Sigmoid colon (tissue), 6 donors: ENCODE measurements at regions not wholly inside any gene's neighbourhood (a gene's known extent, or its start where the extent isn't known, plus 50 kb on each side); places are given as distances from the start of the nearest gene placed in this dataset.

Source experiments
- DNase-seq: peaks from one replicate; pipeline ENCODE4 v3.0.0-alpha.2; 2019
- H3K27ac ChIP-seq, 4 donors: fragments of 200-600 bp; sonication (generic); one replicate each; pipeline ENCODE4 v1.5.1; 2016 to 2019; ENCODE audit warnings: mild to moderate bottlenecking in 1 of 4
- H3K27me3 ChIP-seq, 3 donors: fragments of 200-600 bp; sonication (generic); one replicate each; pipeline ENCODE4 v1.5.1; 2019; ENCODE audit warnings: mild to moderate bottlenecking in 1 of 3
- H3K36me3 ChIP-seq, 4 donors: fragments of 200-600 bp; sonication (generic); one replicate each; pipeline ENCODE4 v1.5.1; 2016 to 2019
- H3K4me1 ChIP-seq, 4 donors: fragments of 200-600 bp; sonication (generic); one replicate each; pipeline ENCODE4 v1.5.1; 2017 to 2019
- H3K4me3 ChIP-seq, 4 donors: fragments of 200-600 bp; sonication (generic); one replicate each; pipeline ENCODE4 v1.5.1; 2017 to 2019; ENCODE audit warnings: mild to moderate bottlenecking in 2 of 4, moderate library complexity in 1 of 4
- H3K9me3 ChIP-seq, 4 donors: fragments of 200-600 bp in 3 of 4; sonication (generic) in 3 of 4; one replicate each; pipeline versions ENCODE4 v1.5.1 to v1.6.1; 2013 to 2019
- CTCF ChIP-seq, 4 experiments: fragments of 450-650 bp in 3 of 4; fragments of 200-600 bp in 1 of 4; IDR thresholded peaks; one replicate each; pipeline ENCODE4 v1.5.1; 2016 to 2019; ENCODE audit warnings: antibody characterized with exemption in 4 of 4, mild to moderate bottlenecking in 3 of 4, moderate library complexity in 2 of 4
- EP300 ChIP-seq, 4 donors: sonication (generic); formaldehyde crosslinking; IDR thresholded peaks; one replicate each; pipeline ENCODE4 v1.6.1; 2017; ENCODE audit warnings: antibody characterized with exemption in 4 of 4
- POLR2A ChIP-seq, 2 donors: fragments of 450-650 bp; IDR thresholded peaks; one replicate each; pipeline ENCODE4 v1.6.1; 2016; ENCODE audit warnings: antibody characterized with exemption in 2 of 2, mild to moderate bottlenecking in 2 of 2, moderate library complexity in 2 of 2
- POLR2AphosphoS5 ChIP-seq, 4 donors: sonication (generic); formaldehyde crosslinking; IDR thresholded peaks; one replicate each; pipeline ENCODE4 v1.6.1; 2017; ENCODE audit warnings: antibody characterized with exemption in 4 of 4
- WGBS, 2 donors: extraction: QIAGEN DNeasy Blood & Tissue Kit; methylation state at CpG; one replicate each; pipeline ENCODE4 v1.1.7; 2013; 5-methylcytosine and 5-hydroxymethylcytosine counted together
- intact Hi-C: fragments of 100-400 bp; cut with DNase I; formaldehyde crosslinking; loops from one replicate; pipeline ENCODE4 v1.15.1; 2023
- donor health status: healthy with polysubstance abuse.
- donor health status: healthy.

GRCh38 chr1:14403961-14404645, 194.4 kb upstream of the KAZN start:
- Histone ChIP-seq H3K27ac (no peak overlapping the region), H3K4me1 (no peaks in the 10 kb centered on the region), H3K36me3 (no peaks in the 10 kb centered on the region), H3K9me3 (no peaks in the 10 kb centered on the region), H3K4me3 (no peak overlapping the region), H3K27me3 (no peaks in the 10 kb centered on the region)
- 27 to 76% methylated on average over 13 of the region's 13 CpGs for WGBS, 2 donors
- no peak for DNase-seq
- TF ChIP-seq POLR2A (IDR thresholded peaks at IDR 0.05) (no peak), POLR2AphosphoS5 (IDR thresholded peaks at IDR 0.05) (no peak), EP300 (IDR thresholded peaks at IDR 0.05) (no peak), CTCF (IDR thresholded peaks at IDR 0.05) (no peak)
- intact Hi-C loops, result no loop called here

GRCh38 chr1:14404862-14405301, 193.6 kb upstream of the KAZN start:
- H3K27me3 ChIP-seq, result no peaks in the 10 kb centered on the region
- DNase-seq, result no peak
- no peaks in the 10 kb centered on the region for H3K4me1 ChIP-seq
- H3K9me3 ChIP-seq, result no peaks in the 10 kb centered on the region
- no peak overlapping the region for H3K4me3 ChIP-seq
- no peaks in the 10 kb centered on the region for H3K36me3 ChIP-seq
- WGBS, 2 donors, result 23 to 47% methylated on average over 1 of the region's 1 CpG
- intact Hi-C loops, result no loop called here
- H3K27ac ChIP-seq, result no peak overlapping the region
- TF ChIP-seq CTCF (IDR thresholded peaks at IDR 0.05) (no peak), EP300 (IDR thresholded peaks at IDR 0.05) (no peak), POLR2AphosphoS5 (IDR thresholded peaks at IDR 0.05) (no peak), POLR2A (IDR thresholded peaks at IDR 0.05) (no peak)

GRCh38 chr1:14412235-14412634, 186.2 kb upstream of the KAZN start:
- H3K4me3 ChIP-seq, result no peak overlapping the region
- no peak for DNase-seq
- H3K4me1 ChIP-seq, result peaks cover 0 to 10% (median 3%) of the 10 kb centered on the region in 4 donors
- intact Hi-C loops, result no loop called here
- H3K36me3 ChIP-seq, result no peaks in the 10 kb centered on the region
- no peak overlapping the region for H3K27ac ChIP-seq
- TF ChIP-seq POLR2AphosphoS5 (IDR thresholded peaks at IDR 0.05) (no peak), CTCF (IDR thresholded peaks at IDR 0.05) (no peak), EP300 (IDR thresholded peaks at IDR 0.05) (no peak), POLR2A (IDR thresholded peaks at IDR 0.05) (no peak)
- no peaks in the 10 kb centered on the region for H3K9me3 ChIP-seq
- H3K27me3 ChIP-seq, result no peaks in the 10 kb centered on the region

GRCh38 chr1:14413819-14414490, 184.5 kb upstream of the KAZN start:
- H3K36me3 ChIP-seq, result no peaks in the 10 kb centered on the region
- WGBS, 2 donors, result 80% methylated on average over 5 of the region's 5 CpGs
- no peak overlapping the region for H3K4me3 ChIP-seq
- no peak for DNase-seq
- peaks cover 0 to 10% (median 3%) of the 10 kb centered on the region in 4 donors for H3K4me1 ChIP-seq
- no peaks in the 10 kb centered on the region for H3K27me3 ChIP-seq
- no peak overlapping the region for H3K27ac ChIP-seq
- TF ChIP-seq CTCF (IDR thresholded peaks at IDR 0.05) (no peak), POLR2AphosphoS5 (IDR thresholded peaks at IDR 0.05) (no peak), EP300 (IDR thresholded peaks at IDR 0.05) (no peak), POLR2A (IDR thresholded peaks at IDR 0.05) (no peak)
- no peaks in the 10 kb centered on the region for H3K9me3 ChIP-seq
- intact Hi-C loops, result no loop called here
